Neural cell (in vitro differentiated cells): ENCODE measurements at regions not wholly inside any gene's neighbourhood (a gene's known extent, or its start where the extent isn't known, plus 50 kb on each side); places are given as distances from the start of the nearest gene placed in this dataset.

Experiments
- H2AFZ ChIP-seq: fragments of 200-600, 300-800 bp; sonication (generic), shearing (Covaris generic); 2 replicates; pipeline ENCODE4 v1.6.0; 2014; ENCODE audit warnings: low read depth, mild to moderate bottlenecking, antibody characterized with exemption, low read length, moderate library complexity
- H3F3A ChIP-seq: fragments of 200-600 bp; shearing (Covaris generic); 2 replicates; pipeline ENCODE4 v1.6.1; 2016; ENCODE audit warnings: mild to moderate bottlenecking, moderate library complexity, mixed read lengths, antibody characterized with exemption, low read length; ENCODE audit not compliant: insufficient read depth, poor library complexity, severe bottlenecking
- H3K27ac ChIP-seq: fragments of 200-600, 300-800 bp; sonication (generic), shearing (Covaris generic); 2 replicates; pipeline ENCODE4 v1.5.1; 2014; ENCODE audit warnings: mild to moderate bottlenecking, low read length, moderate library complexity
- H3K27me3 ChIP-seq: fragments of 300-800, 200-600 bp; sonication (generic), shearing (Covaris generic); 2 replicates; pipeline ENCODE4 v1.6.0; 2014; ENCODE audit warnings: mild to moderate bottlenecking, low read depth, low read length, moderate library complexity; ENCODE audit not compliant: insufficient read depth
- H3K36me3 ChIP-seq: fragments of 300-800, 200-600 bp; sonication (generic), shearing (Covaris generic); 2 replicates; pipeline ENCODE4 v1.5.1; 2014; ENCODE audit warnings: mild to moderate bottlenecking, antibody characterized with exemption, low read length, moderate library complexity; ENCODE audit not compliant: insufficient read depth
- H3K4me2 ChIP-seq: fragments of 300-800, 200-600 bp; sonication (generic), shearing (Covaris generic); 2 replicates; pipeline ENCODE4 v1.6.0; 2014; ENCODE audit warnings: mild to moderate bottlenecking, low read length
- H3K4me3 ChIP-seq: fragments of 300-800, 200-600 bp; sonication (generic), shearing (Covaris generic); 2 replicates; pipeline ENCODE4 v1.5.1; 2014; ENCODE audit warnings: mild to moderate bottlenecking, low read length, moderate library complexity
- H3K79me2 ChIP-seq: fragments of 200-600 bp; shearing (Covaris generic); replicated peaks from 2 replicates; pipeline ENCODE4 v1.6.0; 2014; ENCODE audit warnings: mild to moderate bottlenecking, low read length, moderate library complexity; ENCODE audit not compliant: insufficient read depth
- H3K9ac ChIP-seq: fragments of 300-800, 200-600 bp; sonication (generic), shearing (Covaris generic); 2 replicates; pipeline ENCODE4 v1.6.1; 2016; ENCODE audit warnings: mild to moderate bottlenecking, low read length, mixed read lengths
- H3K9me2 ChIP-seq: fragments of 200-600 bp; shearing (Covaris generic); 2 replicates; pipeline ENCODE4 v1.6.1; 2016; ENCODE audit warnings: mild to moderate bottlenecking, low read length, mixed read lengths; ENCODE audit not compliant: insufficient read depth
- H3K9me3 ChIP-seq: fragments of 200-600, 300-800 bp; sonication (generic), shearing (Covaris generic); 2 replicates; pipeline ENCODE4 v1.6.1; 2016; ENCODE audit warnings: mild to moderate bottlenecking, mixed run types, low read length, moderate library complexity, mixed read lengths
- H4K20me1 ChIP-seq: fragments of 200-600 bp; shearing (Covaris generic); 2 replicates; pipeline ENCODE4 v1.6.1; 2016; ENCODE audit warnings: mild to moderate bottlenecking, mixed run types; ENCODE audit not compliant: insufficient read depth
- EP300 ChIP-seq: fragments of 450-650 bp; conservative IDR thresholded peaks from 2 replicates; pipeline ENCODE4 v1.6.1; 2014; ENCODE audit warnings: antibody characterized with exemption, mild to moderate bottlenecking, moderate library complexity; ENCODE audit not compliant: poor library complexity, severe bottlenecking
- EZH2 ChIP-seq: fragments of 200-600, 300-800 bp; shearing (Covaris generic), sonication (generic); IDR thresholded peaks from 2 replicates; pipeline ENCODE4 v1.6.1; 2014; ENCODE audit warnings: antibody characterized with exemption, low read length, borderline replicate concordance, mild to moderate bottlenecking; ENCODE audit not compliant: insufficient read depth, poor library complexity, severe bottlenecking
- MXI1 ChIP-seq: fragments of 450-650 bp; conservative IDR thresholded peaks from 2 replicates; pipeline ENCODE4 v1.6.1; 2014; ENCODE audit warnings: antibody characterized with exemption, mild to moderate bottlenecking; ENCODE audit not compliant: poor library complexity, severe bottlenecking
- POLR2AphosphoS5 ChIP-seq: IDR thresholded peaks from 2 replicates; pipeline ENCODE4 v1.6.1; 2012
- RAD21 ChIP-seq: fragments of 450-650 bp; conservative IDR thresholded peaks from 2 replicates; pipeline ENCODE4 v1.6.1; 2014; ENCODE audit warnings: antibody characterized with exemption, mild to moderate bottlenecking, moderate library complexity
- SMC3 ChIP-seq: fragments of 450-650 bp; conservative IDR thresholded peaks from 2 replicates; pipeline ENCODE4 v1.6.1; 2014; ENCODE audit warnings: antibody characterized with exemption, mild to moderate bottlenecking, moderate library complexity; ENCODE audit not compliant: poor library complexity
- TAF1 ChIP-seq: IDR thresholded peaks from 2 replicates; pipeline ENCODE4 v1.6.1; 2012; ENCODE audit warnings: low read depth
- TF ChIP-seq, protein P1 (sequence below): IDR thresholded peaks from 2 replicates; pipeline ENCODE4 v1.6.1; 2012; ENCODE audit warnings: borderline replicate concordance
- TF ChIP-seq, protein P2 (sequence below): fragments of 450-650 bp; IDR thresholded peaks from 2 replicates; pipeline ENCODE4 v1.5.1; 2014; ENCODE audit warnings: antibody characterized with exemption, mild to moderate bottlenecking, moderate library complexity; ENCODE audit not compliant: poor library complexity, severe bottlenecking

DNA sequence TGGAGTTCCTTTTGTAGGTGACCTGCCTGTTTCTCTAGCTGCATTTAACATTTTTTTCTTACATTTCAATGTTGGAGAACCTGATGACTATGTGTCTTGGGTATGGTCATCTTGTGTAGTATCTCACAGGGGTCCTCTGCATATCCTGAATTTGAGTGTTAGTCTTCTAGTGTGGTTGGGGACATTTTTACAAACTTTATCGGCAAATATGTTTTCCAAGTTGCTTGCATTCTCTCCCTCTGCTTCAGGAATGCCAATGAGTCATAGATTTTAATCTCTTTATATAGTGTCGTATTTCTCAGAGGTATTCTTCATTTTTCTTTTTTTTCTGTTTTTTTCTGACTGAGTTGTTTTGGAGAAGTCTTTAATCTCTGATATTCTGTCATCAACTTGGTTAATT, 684.0 kb downstream of the NCAM2 start:
- Histone ChIP-seq H3F3A (no peaks in the 10 kb centered on the region), H3K79me2 (no peaks in the 10 kb centered on the region), H3K9ac (no peak overlapping the region), H4K20me1 (no peaks in the 10 kb centered on the region), H3K27me3 (no peaks in the 10 kb centered on the region), H2AFZ (no peak overlapping the region), H3K4me2 (no peak overlapping the region), H3K9me3 (no peaks in the 10 kb centered on the region), H3K4me3 (no peak overlapping the region), H3K9me2 (no peaks in the 10 kb centered on the region), H3K36me3 (no peaks in the 10 kb centered on the region), H3K27ac (no peak overlapping the region)
- no peak for TF ChIP-seq EP300
- no peak for TF ChIP-seq MXI1
- TF ChIP-seq, protein P1, sequence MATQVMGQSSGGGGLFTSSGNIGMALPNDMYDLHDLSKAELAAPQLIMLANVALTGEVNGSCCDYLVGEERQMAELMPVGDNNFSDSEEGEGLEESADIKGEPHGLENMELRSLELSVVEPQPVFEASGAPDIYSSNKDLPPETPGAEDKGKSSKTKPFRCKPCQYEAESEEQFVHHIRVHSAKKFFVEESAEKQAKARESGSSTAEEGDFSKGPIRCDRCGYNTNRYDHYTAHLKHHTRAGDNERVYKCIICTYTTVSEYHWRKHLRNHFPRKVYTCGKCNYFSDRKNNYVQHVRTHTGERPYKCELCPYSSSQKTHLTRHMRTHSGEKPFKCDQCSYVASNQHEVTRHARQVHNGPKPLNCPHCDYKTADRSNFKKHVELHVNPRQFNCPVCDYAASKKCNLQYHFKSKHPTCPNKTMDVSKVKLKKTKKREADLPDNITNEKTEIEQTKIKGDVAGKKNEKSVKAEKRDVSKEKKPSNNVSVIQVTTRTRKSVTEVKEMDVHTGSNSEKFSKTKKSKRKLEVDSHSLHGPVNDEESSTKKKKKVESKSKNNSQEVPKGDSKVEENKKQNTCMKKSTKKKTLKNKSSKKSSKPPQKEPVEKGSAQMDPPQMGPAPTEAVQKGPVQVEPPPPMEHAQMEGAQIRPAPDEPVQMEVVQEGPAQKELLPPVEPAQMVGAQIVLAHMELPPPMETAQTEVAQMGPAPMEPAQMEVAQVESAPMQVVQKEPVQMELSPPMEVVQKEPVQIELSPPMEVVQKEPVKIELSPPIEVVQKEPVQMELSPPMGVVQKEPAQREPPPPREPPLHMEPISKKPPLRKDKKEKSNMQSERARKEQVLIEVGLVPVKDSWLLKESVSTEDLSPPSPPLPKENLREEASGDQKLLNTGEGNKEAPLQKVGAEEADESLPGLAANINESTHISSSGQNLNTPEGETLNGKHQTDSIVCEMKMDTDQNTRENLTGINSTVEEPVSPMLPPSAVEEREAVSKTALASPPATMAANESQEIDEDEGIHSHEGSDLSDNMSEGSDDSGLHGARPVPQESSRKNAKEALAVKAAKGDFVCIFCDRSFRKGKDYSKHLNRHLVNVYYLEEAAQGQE: no peak
- TF ChIP-seq POLR2AphosphoS5: no peak
- TF ChIP-seq TAF1: no peak
- no peak for TF ChIP-seq RAD21
- no peak for TF ChIP-seq SMC3
- TF ChIP-seq, protein P2, sequence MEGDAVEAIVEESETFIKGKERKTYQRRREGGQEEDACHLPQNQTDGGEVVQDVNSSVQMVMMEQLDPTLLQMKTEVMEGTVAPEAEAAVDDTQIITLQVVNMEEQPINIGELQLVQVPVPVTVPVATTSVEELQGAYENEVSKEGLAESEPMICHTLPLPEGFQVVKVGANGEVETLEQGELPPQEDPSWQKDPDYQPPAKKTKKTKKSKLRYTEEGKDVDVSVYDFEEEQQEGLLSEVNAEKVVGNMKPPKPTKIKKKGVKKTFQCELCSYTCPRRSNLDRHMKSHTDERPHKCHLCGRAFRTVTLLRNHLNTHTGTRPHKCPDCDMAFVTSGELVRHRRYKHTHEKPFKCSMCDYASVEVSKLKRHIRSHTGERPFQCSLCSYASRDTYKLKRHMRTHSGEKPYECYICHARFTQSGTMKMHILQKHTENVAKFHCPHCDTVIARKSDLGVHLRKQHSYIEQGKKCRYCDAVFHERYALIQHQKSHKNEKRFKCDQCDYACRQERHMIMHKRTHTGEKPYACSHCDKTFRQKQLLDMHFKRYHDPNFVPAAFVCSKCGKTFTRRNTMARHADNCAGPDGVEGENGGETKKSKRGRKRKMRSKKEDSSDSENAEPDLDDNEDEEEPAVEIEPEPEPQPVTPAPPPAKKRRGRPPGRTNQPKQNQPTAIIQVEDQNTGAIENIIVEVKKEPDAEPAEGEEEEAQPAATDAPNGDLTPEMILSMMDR: no peak
- no peak for TF ChIP-seq EZH2

DNA sequence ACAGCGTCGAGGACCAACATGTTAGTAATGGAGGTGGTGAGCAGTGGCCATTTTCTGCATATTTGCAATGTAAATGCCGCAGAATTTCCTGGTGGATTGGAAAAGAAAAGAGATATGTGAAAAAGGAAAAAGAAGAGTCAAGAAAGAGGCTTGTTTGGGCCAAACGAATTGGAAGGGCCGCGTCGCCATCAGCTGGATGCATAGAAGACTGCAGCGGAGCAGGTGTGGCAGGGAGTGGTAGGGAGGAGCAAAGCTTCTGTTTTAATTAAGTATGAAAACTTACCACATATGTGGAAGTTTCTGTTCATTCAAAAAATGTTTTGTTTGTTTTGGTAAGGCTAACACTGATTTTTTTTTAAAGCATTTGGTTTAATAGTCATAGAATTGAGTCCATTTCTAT, 690.7 kb downstream of the NCAM2 start:
- Histone ChIP-seq H3K9me2 (no peaks in the 10 kb centered on the region), H3F3A (no peaks in the 10 kb centered on the region), H3K9me3 (no peaks in the 10 kb centered on the region), H4K20me1 (no peaks in the 10 kb centered on the region), H3K27me3 (no peaks in the 10 kb centered on the region), H3K36me3 (no peaks in the 10 kb centered on the region), H3K9ac (no peak overlapping the region), H3K79me2 (no peaks in the 10 kb centered on the region), H3K4me2 (no peak overlapping the region), H2AFZ (no peak overlapping the region), H3K4me3 (no peak overlapping the region), H3K27ac (no peak overlapping the region)
- TF ChIP-seq SMC3 (no peak), MXI1 (no peak), POLR2AphosphoS5 (no peak), EZH2 (no peak), EP300 (no peak), RAD21 (no peak), TAF1 (no peak)
- TF ChIP-seq, protein P2: no peak
- TF ChIP-seq, protein P1: no peak
